ACC112 (cell line): ENCODE measurements at regions not wholly inside any gene's neighbourhood (a gene's known extent, or its start where the extent isn't known, plus 50 kb on each side); places are given as distances from the start of the nearest gene placed in this dataset.

Experiments
- H2AFZ ChIP-seq: fragments of 200-600 bp; sonication (generic); one replicate; pipeline ENCODE4 v1.6.0; 2017; ENCODE audit warnings: antibody characterized with exemption, low read length; ENCODE audit not compliant: unreplicated experiment
- H3K27ac ChIP-seq: fragments of 200-600 bp; sonication (generic); 2 replicates; pipeline ENCODE4 v1.5.1; 2014; ENCODE audit warnings: low read depth, mild to moderate bottlenecking, antibody characterized with exemption, low read length, moderate library complexity
- H3K27me3 ChIP-seq: fragments of 200-600 bp; sonication (generic); 2 replicates; pipeline ENCODE4 v1.6.1; 2014; ENCODE audit warnings: mild to moderate bottlenecking, antibody characterized with exemption, low read length, moderate library complexity, mixed read lengths; ENCODE audit not compliant: insufficient read depth
- H3K36me3 ChIP-seq: fragments of 200-600 bp; sonication (generic); 2 replicates; pipeline ENCODE4 v1.6.1; 2016; ENCODE audit warnings: mild to moderate bottlenecking, antibody characterized with exemption, low read length, moderate library complexity, mixed read lengths; ENCODE audit not compliant: insufficient read depth
- H3K4me1 ChIP-seq: fragments of 200-600 bp; sonication (generic); one replicate; pipeline ENCODE4 v1.6.1; 2016; ENCODE audit warnings: low read length, mixed read lengths; ENCODE audit not compliant: insufficient read depth, unreplicated experiment, control insufficient read depth
- H3K4me3 ChIP-seq: fragments of 200-600 bp; sonication (generic); 2 replicates; pipeline ENCODE4 v1.5.1; 2014; ENCODE audit warnings: mild to moderate bottlenecking, low read depth, low read length
- H3K79me2 ChIP-seq: fragments of 200-600 bp; sonication (generic); one replicate; pipeline ENCODE4 v1.6.0; 2016; ENCODE audit warnings: low read length; ENCODE audit not compliant: control insufficient read depth, unreplicated experiment, insufficient read depth

GRCh38 chr21:38614558-38614957 lies 116.3 kb upstream of the ERG start:
- H3K27me3 ChIP-seq = peaks cover 90% of the 10 kb centered on the region
- H3K36me3 ChIP-seq = no peaks in the 10 kb centered on the region
- no peak overlapping the region for H3K4me3 ChIP-seq
- H2AFZ ChIP-seq = no peak overlapping the region
- no peaks in the 10 kb centered on the region for H3K4me1 ChIP-seq
- no peaks in the 10 kb centered on the region for H3K79me2 ChIP-seq
- no peak overlapping the region for H3K27ac ChIP-seq

GRCh38 chr21:38619480-38619879 lies 121.2 kb upstream of the ERG start:
- Histone ChIP-seq H3K4me1 (no peaks in the 10 kb centered on the region), H3K79me2 (no peaks in the 10 kb centered on the region), H3K4me3 (no peak overlapping the region), H3K27ac (no peak overlapping the region), H3K36me3 (no peaks in the 10 kb centered on the region), H2AFZ (no peak overlapping the region), H3K27me3 (peaks cover 52% of the 10 kb centered on the region)

GRCh38 chr21:38619992-38620479 lies 121.8 kb upstream of the ERG start:
- Histone ChIP-seq H2AFZ (no peak overlapping the region), H3K4me3 (no peak overlapping the region), H3K27me3 (peaks cover 46% of the 10 kb centered on the region), H3K27ac (no peak overlapping the region), H3K4me1 (no peaks in the 10 kb centered on the region), H3K79me2 (no peaks in the 10 kb centered on the region), H3K36me3 (no peaks in the 10 kb centered on the region)

GRCh38 chr21:38621132-38621531 lies 122.9 kb upstream of the ERG start:
- Histone ChIP-seq H2AFZ (no peak overlapping the region), H3K36me3 (no peaks in the 10 kb centered on the region), H3K27me3 (peaks cover 35% of the 10 kb centered on the region)

GRCh38 chr21:38622081-38622826 lies 124.0 kb upstream of the ERG start:
- H3K36me3 ChIP-seq = no peaks in the 10 kb centered on the region
- no peaks in the 10 kb centered on the region for H3K4me1 ChIP-seq
- H2AFZ ChIP-seq = no peak overlapping the region
- no peak overlapping the region for H3K27ac ChIP-seq
- peaks cover 30% of the 10 kb centered on the region for H3K27me3 ChIP-seq
- no peak overlapping the region for H3K4me3 ChIP-seq
- H3K79me2 ChIP-seq = no peaks in the 10 kb centered on the region

More at GRCh38 chr21:38621132-38621531, 122.9 kb upstream of the ERG start:
- Histone ChIP-seq H3K27ac (no peak overlapping the region), H3K79me2 (no peaks in the 10 kb centered on the region), H3K4me1 (no peaks in the 10 kb centered on the region), H3K4me3 (no peak overlapping the region)

GRCh38 chr21:38622827-38623209 lies 124.5 kb upstream of the ERG start:
- H3K36me3 ChIP-seq = no peaks in the 10 kb centered on the region
- no peaks in the 10 kb centered on the region for H3K79me2 ChIP-seq
- H3K27ac ChIP-seq = no peak overlapping the region
- no peaks in the 10 kb centered on the region for H3K4me1 ChIP-seq
- no peak overlapping the region for H2AFZ ChIP-seq
- H3K27me3 ChIP-seq = peaks cover 29% of the 10 kb centered on the region
- H3K4me3 ChIP-seq = no peak overlapping the region

GRCh38 chr21:38623552-38623951 lies 125.3 kb upstream of the ERG start:
- H3K4me1 ChIP-seq = no peaks in the 10 kb centered on the region
- no peaks in the 10 kb centered on the region for H3K79me2 ChIP-seq
- no peak overlapping the region for H3K4me3 ChIP-seq
- no peaks in the 10 kb centered on the region for H3K36me3 ChIP-seq
- H3K27ac ChIP-seq = no peak overlapping the region
- peaks cover 29% of the 10 kb centered on the region for H3K27me3 ChIP-seq
- H2AFZ ChIP-seq = no peak overlapping the region

GRCh38 chr21:38625000-38625399 lies 126.7 kb upstream of the ERG start:
- peaks cover 23% of the 10 kb centered on the region for H3K27me3 ChIP-seq
- H2AFZ ChIP-seq = no peak overlapping the region
- no peaks in the 10 kb centered on the region for H3K36me3 ChIP-seq
- H3K27ac ChIP-seq = no peak overlapping the region
- no peak overlapping the region for H3K4me3 ChIP-seq
- H3K4me1 ChIP-seq = no peaks in the 10 kb centered on the region
- no peaks in the 10 kb centered on the region for H3K79me2 ChIP-seq

GRCh38 chr21:38626306-38626705 lies 128.0 kb upstream of the ERG start:
- no peaks in the 10 kb centered on the region for H3K36me3 ChIP-seq
- H3K27ac ChIP-seq = no peak overlapping the region
- H3K79me2 ChIP-seq = no peaks in the 10 kb centered on the region
- peaks cover 33% of the 10 kb centered on the region for H3K27me3 ChIP-seq
- H3K4me3 ChIP-seq = no peak overlapping the region
- no peak overlapping the region for H2AFZ ChIP-seq
- H3K4me1 ChIP-seq = peaks cover 4% of the 10 kb centered on the region

- no peaks in the 10 kb centered on the region for H3K36me3 ChIP-seq
- H3K4me3 ChIP-seq = no peak overlapping the region
- no peaks in the 10 kb centered on the region for H3K79me2 ChIP-seq
- peaks cover 42% of the 10 kb centered on the region for H3K27me3 ChIP-seq
- H3K27ac ChIP-seq = no peak overlapping the region
- H2AFZ ChIP-seq = no peak overlapping the region
- H3K4me1 ChIP-seq = peaks cover 8% of the 10 kb centered on the region
Measured at GRCh38 chr21:38628349-38628748, 130.1 kb upstream of the ERG start.

- H2AFZ ChIP-seq = no peak overlapping the region
- H3K27ac ChIP-seq = no peak overlapping the region
- H3K4me1 ChIP-seq = peaks cover 8% of the 10 kb centered on the region
- no peaks in the 10 kb centered on the region for H3K36me3 ChIP-seq
- H3K27me3 ChIP-seq = peaks cover 65% of the 10 kb centered on the region
- H3K4me3 ChIP-seq = 0 out of 2 replicates have a peak overlapping the region, but pooled peaks have one; percentile 47
- no peaks in the 10 kb centered on the region for H3K79me2 ChIP-seq
Measured at GRCh38 chr21:38631206-38631605, 132.9 kb upstream of the ERG start.
